Left lung (tissue), 4 donors: ENCODE measurements at regions not wholly inside any gene's neighbourhood (a gene's known extent, or its start where the extent isn't known, plus 50 kb on each side); places are given as distances from the start of the nearest gene placed in this dataset.
"Not testable (repeated sequence)": the region's sequence is repeated elsewhere in the genome, so short reads cannot be mapped to it uniquely, and the experiment has no call there.

Source experiments
- ATAC-seq: fragments of 200-7000 bp; cut with Tn5 transposase; one replicate; pipeline ENCODE4 v1.9.1; 2020; ENCODE audit warnings: moderate library complexity
- DNase-seq, 4 donors: peaks; one replicate each; pipeline ENCODE4 v3.0.0-alpha.2; 2013 to 2020
- H3K27ac ChIP-seq, 2 donors: fragments of 200-600 bp; sonication (generic) in 1 of 2; one replicate each; pipeline versions ENCODE4 v1.5.0 to v1.8.0; 2020 to 2021
- H3K27me3 ChIP-seq, 2 donors: fragments of 200-600 bp; sonication (generic) in 1 of 2; one replicate each; pipeline versions ENCODE4 v1.5.0 to v1.8.0; 2020 to 2021
- H3K36me3 ChIP-seq, 2 donors: fragments of 200-600 bp; sonication (generic) in 1 of 2; one replicate each; pipeline versions ENCODE4 v1.5.0 to v1.8.0; 2020 to 2021
- H3K4me1 ChIP-seq, 2 donors: fragments of 200-600 bp; one replicate each; pipeline ENCODE4 v1.8.0; 2021
- H3K4me3 ChIP-seq, 2 donors: fragments of 200-600 bp; sonication (generic) in 1 of 2; one replicate each; pipeline versions ENCODE4 v1.5.0 to v1.8.0; 2020 to 2021; ENCODE audit warnings: mild to moderate bottlenecking in 1 of 2
- H3K9me3 ChIP-seq, 2 donors: fragments of 200-600 bp; sonication (generic) in 1 of 2; one replicate each; pipeline versions ENCODE4 v1.5.0 to v1.8.0; 2020 to 2021
- CTCF ChIP-seq, 2 donors: fragments of 200-600 bp; sonication (generic) in 1 of 2; IDR thresholded peaks; one replicate each; pipeline versions ENCODE4 v1.5.0 to v1.8.0; 2021; ENCODE audit warnings: antibody characterized with exemption in 2 of 2
- intact Hi-C, 2 donors: fragments of 100-400 bp; cut with DNase I; formaldehyde crosslinking; loops; one replicate each; pipeline versions ENCODE4 v1.11.2 to v1.14.2; 2022
- donor health status: DM: no; HTN: yes; CAD: no.
- donor health status: DM: no; HTN: no; CAD: no.

GRCh38 chr15:88965097-88965496, 51.9 kb upstream of the MFGE8 start:
- H3K4me1 ChIP-seq, ATAC-seq, intact Hi-C loops, H3K4me3 ChIP-seq, H3K27me3 ChIP-seq, DNase-seq, H3K36me3 ChIP-seq, H3K27ac ChIP-seq: not testable (repeated sequence)
- H3K9me3 ChIP-seq, result peaks cover 0 to 21% of the 10 kb centered on the region in 2 donors

- Histone ChIP-seq H3K27ac (no peak overlapping the region), H3K4me3 (no peak overlapping the region), H3K27me3 (peaks cover 0 to 2% of the 10 kb centered on the region in 2 donors), H3K36me3 (no peaks in the 10 kb centered on the region), H3K4me1 (no peaks in the 10 kb centered on the region), H3K9me3 (peaks cover 0 to 16% of the 10 kb centered on the region in 2 donors)
- DNase-seq (no peak), ATAC-seq (no peak)
- TF ChIP-seq CTCF (IDR thresholded peaks at IDR 0.05), result no peak
- intact Hi-C loops, result no loop called here
Measured at GRCh38 chr15:88970232-88970631, 57.1 kb upstream of the MFGE8 start.

GRCh38 chr15:88974392-88974791, 61.2 kb upstream of the MFGE8 start:
- H3K27me3 ChIP-seq, result peaks cover 0 to 9% of the 10 kb centered on the region in 2 donors
- ATAC-seq, result no peak
- H3K4me3 ChIP-seq, result no peak overlapping the region
- H3K27ac ChIP-seq, result no peak overlapping the region
- H3K4me1 ChIP-seq, result no peaks in the 10 kb centered on the region
- H3K9me3 ChIP-seq, result peaks cover 0 to 8% of the 10 kb centered on the region in 2 donors
- no peaks in the 10 kb centered on the region for H3K36me3 ChIP-seq
- no peak for TF ChIP-seq CTCF (IDR thresholded peaks at IDR 0.05)
- intact Hi-C loops, result no loop called here
- no peak for DNase-seq

- Histone ChIP-seq H3K27me3 (peaks cover 0 to 9% of the 10 kb centered on the region in 2 donors), H3K36me3 (no peaks in the 10 kb centered on the region), H3K4me3 (no peak overlapping the region), H3K9me3 (peaks cover 0 to 5% of the 10 kb centered on the region in 2 donors), H3K4me1 (no peaks in the 10 kb centered on the region), H3K27ac (no peak overlapping the region)
- TF ChIP-seq CTCF (IDR thresholded peaks at IDR 0.05), result no peak
- intact Hi-C loops, result no loop called here
- ATAC-seq, result no peak
- DNase-seq, result no peak
Measured at GRCh38 chr15:88975891-88976290, 62.7 kb upstream of the MFGE8 start.

GRCh38 chr15:88976656-88977055, 63.5 kb upstream of the MFGE8 start:
- intact Hi-C loops, result no loop called here
- DNase-seq (no peak), ATAC-seq (no peak)
- H3K9me3 ChIP-seq, result peaks cover 0 to 3% of the 10 kb centered on the region in 2 donors
- no peaks in the 10 kb centered on the region for H3K4me1 ChIP-seq
- H3K36me3 ChIP-seq, result no peaks in the 10 kb centered on the region
- no peak overlapping the region for H3K4me3 ChIP-seq
- TF ChIP-seq CTCF (IDR thresholded peaks at IDR 0.05), result no peak
- H3K27ac ChIP-seq, result no peak overlapping the region
- H3K27me3 ChIP-seq, result peaks cover 0 to 9% of the 10 kb centered on the region in 2 donors

GRCh38 chr15:88979674-88980073, 66.5 kb upstream of the MFGE8 start:
- no peak overlapping the region for H3K4me3 ChIP-seq
- H3K36me3 ChIP-seq, result no peaks in the 10 kb centered on the region
- peaks cover 0 to 9% of the 10 kb centered on the region in 2 donors for H3K27me3 ChIP-seq
- DNase-seq, result no peak
- peaks cover 0 to 3% of the 10 kb centered on the region in 2 donors for H3K9me3 ChIP-seq
- H3K4me1 ChIP-seq, result no peaks in the 10 kb centered on the region
- no peak for TF ChIP-seq CTCF (IDR thresholded peaks at IDR 0.05)
- intact Hi-C loops, result no loop called here
- ATAC-seq, result no peak
- no peak overlapping the region for H3K27ac ChIP-seq
